Liver (tissue), 3 donors: ENCODE measurements at regions not wholly inside any gene's neighbourhood (a gene's known extent, or its start where the extent isn't known, plus 50 kb on each side); places are given as distances from the start of the nearest gene placed in this dataset.

Source experiments
- EGR1 ChIP-seq, 2 donors: IDR thresholded peaks; 2 replicates each; pipeline ENCODE4 v1.6.1; 2016 to 2018; ENCODE audit warnings: antibody characterized with exemption in 2 of 2, low read depth in 2 of 2
- JUND ChIP-seq, 2 donors: IDR thresholded peaks; 2 replicates each; pipeline ENCODE4 v1.6.1; 2016; ENCODE audit warnings: antibody characterized with exemption in 2 of 2
- NR2F2 ChIP-seq: IDR thresholded peaks from 2 replicates; pipeline ENCODE4 v1.6.1; 2016; ENCODE audit warnings: antibody characterized with exemption
- RAD21 ChIP-seq, 2 donors: IDR thresholded peaks; 2 replicates each; pipeline ENCODE4 v1.6.1; 2016; ENCODE audit warnings: antibody characterized with exemption in 2 of 2, mild to moderate bottlenecking in 2 of 2
- SP1 ChIP-seq: IDR thresholded peaks from 2 replicates; pipeline ENCODE4 v1.6.1; 2018; ENCODE audit warnings: antibody characterized with exemption, mild to moderate bottlenecking
- YY1 ChIP-seq: IDR thresholded peaks from 2 replicates; pipeline ENCODE4 v1.6.1; 2016; ENCODE audit warnings: antibody characterized with exemption, mild to moderate bottlenecking
- TF ChIP-seq, protein P1 (sequence below): fragments of 150-350 bp; IDR thresholded peaks from 2 replicates; pipeline ENCODE4 v1.5.1; 2017; ENCODE audit warnings: improper control_type of control experiment, low read depth, low read length; ENCODE audit not compliant: missing input control
- TF ChIP-seq, protein P2 (sequence below): IDR thresholded peaks from 2 replicates; pipeline ENCODE4 v1.6.1; 2016; ENCODE audit warnings: antibody characterized with exemption
- TF ChIP-seq, protein P3 (sequence below): IDR thresholded peaks from 2 replicates; pipeline ENCODE4 v1.6.1; 2016; ENCODE audit warnings: antibody characterized with exemption
- TF ChIP-seq, protein P4 (sequence below): IDR thresholded peaks from 2 replicates; pipeline ENCODE4 v1.6.1; 2016; ENCODE audit warnings: antibody characterized with exemption
- TF ChIP-seq, protein P5 (sequence below): IDR thresholded peaks from 2 replicates; pipeline ENCODE4 v1.6.1; 2016; ENCODE audit warnings: antibody characterized with exemption, mild to moderate bottlenecking
- donor health status: healthy.
- donor health status: healthy.

DNA sequence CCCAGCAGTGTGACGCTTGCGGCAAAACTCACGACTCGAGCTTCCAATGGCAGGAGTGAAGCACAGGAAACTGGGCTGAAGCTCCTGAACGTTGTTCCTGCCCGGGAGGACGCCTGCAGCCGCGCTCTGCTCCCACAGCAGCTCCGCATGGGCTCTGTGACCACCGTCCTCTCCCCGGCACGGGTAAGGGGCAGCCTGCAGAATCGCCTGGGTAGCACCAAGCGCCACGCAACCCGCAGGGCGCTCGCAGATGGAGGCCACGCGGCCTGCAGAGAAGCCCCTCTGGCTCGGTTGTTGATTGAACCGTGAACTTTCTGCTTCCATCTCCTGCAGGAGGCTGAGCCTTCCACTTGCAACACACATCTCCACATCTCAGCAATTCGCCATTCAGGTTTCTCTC lies 63.3 kb upstream of the ZNF236 start:
- TF ChIP-seq, protein P1, sequence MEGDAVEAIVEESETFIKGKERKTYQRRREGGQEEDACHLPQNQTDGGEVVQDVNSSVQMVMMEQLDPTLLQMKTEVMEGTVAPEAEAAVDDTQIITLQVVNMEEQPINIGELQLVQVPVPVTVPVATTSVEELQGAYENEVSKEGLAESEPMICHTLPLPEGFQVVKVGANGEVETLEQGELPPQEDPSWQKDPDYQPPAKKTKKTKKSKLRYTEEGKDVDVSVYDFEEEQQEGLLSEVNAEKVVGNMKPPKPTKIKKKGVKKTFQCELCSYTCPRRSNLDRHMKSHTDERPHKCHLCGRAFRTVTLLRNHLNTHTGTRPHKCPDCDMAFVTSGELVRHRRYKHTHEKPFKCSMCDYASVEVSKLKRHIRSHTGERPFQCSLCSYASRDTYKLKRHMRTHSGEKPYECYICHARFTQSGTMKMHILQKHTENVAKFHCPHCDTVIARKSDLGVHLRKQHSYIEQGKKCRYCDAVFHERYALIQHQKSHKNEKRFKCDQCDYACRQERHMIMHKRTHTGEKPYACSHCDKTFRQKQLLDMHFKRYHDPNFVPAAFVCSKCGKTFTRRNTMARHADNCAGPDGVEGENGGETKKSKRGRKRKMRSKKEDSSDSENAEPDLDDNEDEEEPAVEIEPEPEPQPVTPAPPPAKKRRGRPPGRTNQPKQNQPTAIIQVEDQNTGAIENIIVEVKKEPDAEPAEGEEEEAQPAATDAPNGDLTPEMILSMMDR = no peak
- TF ChIP-seq, protein P2, sequence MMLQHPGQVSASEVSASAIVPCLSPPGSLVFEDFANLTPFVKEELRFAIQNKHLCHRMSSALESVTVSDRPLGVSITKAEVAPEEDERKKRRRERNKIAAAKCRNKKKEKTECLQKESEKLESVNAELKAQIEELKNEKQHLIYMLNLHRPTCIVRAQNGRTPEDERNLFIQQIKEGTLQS = no peak
- TF ChIP-seq, protein P3, sequence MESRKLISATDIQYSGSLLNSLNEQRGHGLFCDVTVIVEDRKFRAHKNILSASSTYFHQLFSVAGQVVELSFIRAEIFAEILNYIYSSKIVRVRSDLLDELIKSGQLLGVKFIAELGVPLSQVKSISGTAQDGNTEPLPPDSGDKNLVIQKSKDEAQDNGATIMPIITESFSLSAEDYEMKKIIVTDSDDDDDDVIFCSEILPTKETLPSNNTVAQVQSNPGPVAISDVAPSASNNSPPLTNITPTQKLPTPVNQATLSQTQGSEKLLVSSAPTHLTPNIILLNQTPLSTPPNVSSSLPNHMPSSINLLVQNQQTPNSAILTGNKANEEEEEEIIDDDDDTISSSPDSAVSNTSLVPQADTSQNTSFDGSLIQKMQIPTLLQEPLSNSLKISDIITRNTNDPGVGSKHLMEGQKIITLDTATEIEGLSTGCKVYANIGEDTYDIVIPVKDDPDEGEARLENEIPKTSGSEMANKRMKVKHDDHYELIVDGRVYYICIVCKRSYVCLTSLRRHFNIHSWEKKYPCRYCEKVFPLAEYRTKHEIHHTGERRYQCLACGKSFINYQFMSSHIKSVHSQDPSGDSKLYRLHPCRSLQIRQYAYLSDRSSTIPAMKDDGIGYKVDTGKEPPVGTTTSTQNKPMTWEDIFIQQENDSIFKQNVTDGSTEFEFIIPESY = no peak
- TF ChIP-seq SP1 (no peak), JUND (IDR thresholded peaks at IDR 0.05) (no peak), EGR1 (IDR thresholded peaks at IDR 0.05; ENCODE audit: low read depth in 2 of 2) (no peak), YY1 (no peak), RAD21 (IDR thresholded peaks at IDR 0.05) (no peak), NR2F2 (no peak)
- TF ChIP-seq, protein P4, sequence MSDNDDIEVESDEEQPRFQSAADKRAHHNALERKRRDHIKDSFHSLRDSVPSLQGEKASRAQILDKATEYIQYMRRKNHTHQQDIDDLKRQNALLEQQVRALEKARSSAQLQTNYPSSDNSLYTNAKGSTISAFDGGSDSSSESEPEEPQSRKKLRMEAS = no peak
- TF ChIP-seq, protein P5, sequence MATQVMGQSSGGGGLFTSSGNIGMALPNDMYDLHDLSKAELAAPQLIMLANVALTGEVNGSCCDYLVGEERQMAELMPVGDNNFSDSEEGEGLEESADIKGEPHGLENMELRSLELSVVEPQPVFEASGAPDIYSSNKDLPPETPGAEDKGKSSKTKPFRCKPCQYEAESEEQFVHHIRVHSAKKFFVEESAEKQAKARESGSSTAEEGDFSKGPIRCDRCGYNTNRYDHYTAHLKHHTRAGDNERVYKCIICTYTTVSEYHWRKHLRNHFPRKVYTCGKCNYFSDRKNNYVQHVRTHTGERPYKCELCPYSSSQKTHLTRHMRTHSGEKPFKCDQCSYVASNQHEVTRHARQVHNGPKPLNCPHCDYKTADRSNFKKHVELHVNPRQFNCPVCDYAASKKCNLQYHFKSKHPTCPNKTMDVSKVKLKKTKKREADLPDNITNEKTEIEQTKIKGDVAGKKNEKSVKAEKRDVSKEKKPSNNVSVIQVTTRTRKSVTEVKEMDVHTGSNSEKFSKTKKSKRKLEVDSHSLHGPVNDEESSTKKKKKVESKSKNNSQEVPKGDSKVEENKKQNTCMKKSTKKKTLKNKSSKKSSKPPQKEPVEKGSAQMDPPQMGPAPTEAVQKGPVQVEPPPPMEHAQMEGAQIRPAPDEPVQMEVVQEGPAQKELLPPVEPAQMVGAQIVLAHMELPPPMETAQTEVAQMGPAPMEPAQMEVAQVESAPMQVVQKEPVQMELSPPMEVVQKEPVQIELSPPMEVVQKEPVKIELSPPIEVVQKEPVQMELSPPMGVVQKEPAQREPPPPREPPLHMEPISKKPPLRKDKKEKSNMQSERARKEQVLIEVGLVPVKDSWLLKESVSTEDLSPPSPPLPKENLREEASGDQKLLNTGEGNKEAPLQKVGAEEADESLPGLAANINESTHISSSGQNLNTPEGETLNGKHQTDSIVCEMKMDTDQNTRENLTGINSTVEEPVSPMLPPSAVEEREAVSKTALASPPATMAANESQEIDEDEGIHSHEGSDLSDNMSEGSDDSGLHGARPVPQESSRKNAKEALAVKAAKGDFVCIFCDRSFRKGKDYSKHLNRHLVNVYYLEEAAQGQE = no peak
